ENCODE measurements at regions not wholly inside any gene's neighbourhood (a gene's known extent, or its start where the extent isn't known, plus 50 kb on each side); places are given as distances from the start of the nearest gene placed in this dataset.
"Not testable (repeated sequence)": the region's sequence is repeated elsewhere in the genome, so short reads cannot be mapped to it uniquely, and the experiment has no call there.

DNA sequence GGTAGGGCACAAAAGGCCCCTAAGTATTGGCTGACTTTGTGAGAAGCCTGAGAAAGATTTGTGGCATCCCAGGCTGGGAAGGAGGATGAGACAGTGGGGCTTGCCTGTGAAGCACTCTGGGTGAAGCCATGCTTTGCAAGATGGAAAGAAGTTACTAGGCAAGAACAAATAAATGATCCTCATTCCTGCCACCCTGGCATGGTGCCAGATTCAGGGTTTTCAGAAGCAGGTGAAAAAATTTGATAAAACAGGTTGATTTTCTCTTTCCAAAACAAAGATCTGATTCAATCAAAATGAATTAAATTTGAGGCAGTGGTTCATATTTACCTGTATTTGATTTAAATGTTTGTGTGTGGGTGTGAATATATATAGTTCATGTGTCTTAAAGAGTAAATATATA is 386.9 kb upstream of the PROX1 start:
- no peaks in the 10 kb centered on the region for H3K27me3 ChIP-seq (replicated peaks in 1 of 4; ENCODE audit: control extremely low read depth in 1 of 4, control insufficient read depth in 3 of 4, insufficient read depth in 4 of 4, low read length in 3 of 4)
- intact Hi-C loops (cut with micrococcal nuclease) = no loop called here
- H3K27me3 Mint-ChIP-seq = no peaks in the 10 kb centered on the region
- ATAC-seq (ENCODE audit: low read depth) (no peak), DNase-seq (no peak)
- no peaks in the 10 kb centered on the region for H3K9me3 Mint-ChIP-seq (ENCODE audit: insufficient read depth)
- H3K4me3 Mint-ChIP-seq = no peak overlapping the region
- H4K20me1 ChIP-seq (ENCODE audit: control insufficient read depth, insufficient read depth, low read length, poor library complexity, severe bottlenecking) = no peaks in the 10 kb centered on the region
- no peaks in the 10 kb centered on the region for H3K4me1 Mint-ChIP-seq
- CTCF ChIA-PET = no interaction called here
- H3K79me2 ChIP-seq (ENCODE audit: control insufficient read depth, insufficient read depth, low read length) = no peaks in the 10 kb centered on the region
- no peak overlapping the region for H2AFZ ChIP-seq (ENCODE audit: insufficient read depth, low read depth, low read length, poor library complexity, severe bottlenecking)
- no peak overlapping the region for H3K27ac ChIP-seq (ENCODE audit: low read length in 2 of 2)
- H3K4me2 ChIP-seq (replicated peaks; ENCODE audit: low read depth, low read length, poor library complexity, severe bottlenecking) = no peak overlapping the region
- no peak overlapping the region for H3K27ac Mint-ChIP-seq
- TF ChIP-seq EZH2 (IDR thresholded peaks at IDR 0.05; ENCODE audit: borderline replicate concordance, insufficient read depth, low read depth, low read length, poor library complexity, severe bottlenecking) = no peak
- TF ChIP-seq, protein P1, sequence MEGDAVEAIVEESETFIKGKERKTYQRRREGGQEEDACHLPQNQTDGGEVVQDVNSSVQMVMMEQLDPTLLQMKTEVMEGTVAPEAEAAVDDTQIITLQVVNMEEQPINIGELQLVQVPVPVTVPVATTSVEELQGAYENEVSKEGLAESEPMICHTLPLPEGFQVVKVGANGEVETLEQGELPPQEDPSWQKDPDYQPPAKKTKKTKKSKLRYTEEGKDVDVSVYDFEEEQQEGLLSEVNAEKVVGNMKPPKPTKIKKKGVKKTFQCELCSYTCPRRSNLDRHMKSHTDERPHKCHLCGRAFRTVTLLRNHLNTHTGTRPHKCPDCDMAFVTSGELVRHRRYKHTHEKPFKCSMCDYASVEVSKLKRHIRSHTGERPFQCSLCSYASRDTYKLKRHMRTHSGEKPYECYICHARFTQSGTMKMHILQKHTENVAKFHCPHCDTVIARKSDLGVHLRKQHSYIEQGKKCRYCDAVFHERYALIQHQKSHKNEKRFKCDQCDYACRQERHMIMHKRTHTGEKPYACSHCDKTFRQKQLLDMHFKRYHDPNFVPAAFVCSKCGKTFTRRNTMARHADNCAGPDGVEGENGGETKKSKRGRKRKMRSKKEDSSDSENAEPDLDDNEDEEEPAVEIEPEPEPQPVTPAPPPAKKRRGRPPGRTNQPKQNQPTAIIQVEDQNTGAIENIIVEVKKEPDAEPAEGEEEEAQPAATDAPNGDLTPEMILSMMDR (IDR thresholded peaks at IDR 0.05) = no peak
- H3K4me3 ChIP-seq (ENCODE audit: control extremely low read depth in 1 of 5, extremely low read depth in 1 of 5, insufficient read depth in 1 of 5, low read depth in 2 of 5, low read length in 4 of 5) = no peak overlapping the region
- POLR2A ChIA-PET = no interaction called here
- H3K4me1 ChIP-seq (ENCODE audit: control insufficient read depth in 2 of 2, insufficient read depth in 2 of 2, low read length in 2 of 2) = no peaks in the 10 kb centered on the region
- no peaks in the 10 kb centered on the region for H3K36me3 ChIP-seq (replicated peaks in 1 of 2; ENCODE audit: control extremely low read depth in 1 of 2, control insufficient read depth in 1 of 2, extremely low read depth in 1 of 2, insufficient read depth in 2 of 2, low read length in 1 of 2)
- H3K9me3 ChIP-seq (ENCODE audit: control extremely low read depth in 1 of 3, control insufficient read depth in 2 of 3, insufficient read depth in 1 of 3, low read length in 2 of 3) = peaks cover 0 to 4% (median 0%) of the 10 kb centered on the region in 3 donors
- H3K9ac ChIP-seq (ENCODE audit: low read length) = no peak overlapping the region

DNA sequence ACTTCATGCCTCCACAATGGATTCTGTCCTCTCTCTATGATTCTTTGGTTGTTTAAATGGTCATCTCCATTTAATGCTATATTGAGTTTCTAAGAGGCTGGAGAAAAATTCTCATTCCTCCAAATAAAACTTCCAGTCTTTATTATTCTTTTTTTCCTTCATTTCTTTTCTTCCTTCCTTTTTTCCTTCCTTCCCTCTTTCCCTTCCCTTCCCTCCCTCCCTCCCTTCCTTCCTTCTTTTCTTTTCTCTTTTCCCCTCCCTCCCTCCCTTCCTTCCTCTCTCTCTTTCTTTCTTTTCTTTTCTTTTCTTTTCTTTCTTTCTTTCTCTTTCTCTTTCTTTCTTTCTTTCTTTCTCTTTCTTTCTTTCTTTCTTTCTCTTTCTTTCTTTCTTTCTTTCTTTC is 386.1 kb upstream of the PROX1 start:
- POLR2A ChIA-PET; DNase-seq; H4K20me1 ChIP-seq (ENCODE audit: control insufficient read depth, insufficient read depth, low read length, poor library complexity, severe bottlenecking); H3K27me3 ChIP-seq (replicated peaks in 1 of 4; ENCODE audit: control extremely low read depth in 1 of 4, control insufficient read depth in 3 of 4, insufficient read depth in 4 of 4, low read length in 3 of 4); H3K36me3 ChIP-seq (replicated peaks in 1 of 2; ENCODE audit: control extremely low read depth in 1 of 2, control insufficient read depth in 1 of 2, extremely low read depth in 1 of 2, insufficient read depth in 2 of 2, low read length in 1 of 2); H3K27me3 Mint-ChIP-seq; intact Hi-C loops (cut with micrococcal nuclease); H3K9me3 ChIP-seq (ENCODE audit: control extremely low read depth in 1 of 3, control insufficient read depth in 2 of 3, insufficient read depth in 1 of 3, low read length in 2 of 3); H3K4me3 ChIP-seq (ENCODE audit: control extremely low read depth in 1 of 5, extremely low read depth in 1 of 5, insufficient read depth in 1 of 5, low read depth in 2 of 5, low read length in 4 of 5); H3K9ac ChIP-seq (ENCODE audit: low read length); H3K4me2 ChIP-seq (replicated peaks; ENCODE audit: low read depth, low read length, poor library complexity, severe bottlenecking); H3K4me1 ChIP-seq (ENCODE audit: control insufficient read depth in 2 of 2, insufficient read depth in 2 of 2, low read length in 2 of 2); CTCF ChIA-PET; H3K79me2 ChIP-seq (ENCODE audit: control insufficient read depth, insufficient read depth, low read length); H3K27ac Mint-ChIP-seq; H2AFZ ChIP-seq (ENCODE audit: insufficient read depth, low read depth, low read length, poor library complexity, severe bottlenecking); ATAC-seq (ENCODE audit: low read depth); H3K9me3 Mint-ChIP-seq (ENCODE audit: insufficient read depth); H3K4me1 Mint-ChIP-seq; H3K27ac ChIP-seq (ENCODE audit: low read length in 2 of 2); H3K4me3 Mint-ChIP-seq: not testable (repeated sequence)

Measured in B cell (primary cell).